HG03025 (cell line): ENCODE measurements at regions not wholly inside any gene's neighbourhood (a gene's known extent, or its start where the extent isn't known, plus 50 kb on each side); places are given as distances from the start of the nearest gene placed in this dataset.
A peak's percentile ranks its signal among the peaks of the same experiment; 100 is the strongest.
"Not testable (repeated sequence)": the region's sequence is repeated elsewhere in the genome, so short reads cannot be mapped to it uniquely, and the experiment has no call there.

Source experiments
- ATAC-seq: cut with Tn5 transposase; IDR thresholded peaks from one replicate; pipeline ENCODE4 v1.9.1; 2021; ENCODE audit warnings: mild to moderate bottlenecking, moderate library complexity; ENCODE audit not compliant: unreplicated experiment, low FRiP score

DNA sequence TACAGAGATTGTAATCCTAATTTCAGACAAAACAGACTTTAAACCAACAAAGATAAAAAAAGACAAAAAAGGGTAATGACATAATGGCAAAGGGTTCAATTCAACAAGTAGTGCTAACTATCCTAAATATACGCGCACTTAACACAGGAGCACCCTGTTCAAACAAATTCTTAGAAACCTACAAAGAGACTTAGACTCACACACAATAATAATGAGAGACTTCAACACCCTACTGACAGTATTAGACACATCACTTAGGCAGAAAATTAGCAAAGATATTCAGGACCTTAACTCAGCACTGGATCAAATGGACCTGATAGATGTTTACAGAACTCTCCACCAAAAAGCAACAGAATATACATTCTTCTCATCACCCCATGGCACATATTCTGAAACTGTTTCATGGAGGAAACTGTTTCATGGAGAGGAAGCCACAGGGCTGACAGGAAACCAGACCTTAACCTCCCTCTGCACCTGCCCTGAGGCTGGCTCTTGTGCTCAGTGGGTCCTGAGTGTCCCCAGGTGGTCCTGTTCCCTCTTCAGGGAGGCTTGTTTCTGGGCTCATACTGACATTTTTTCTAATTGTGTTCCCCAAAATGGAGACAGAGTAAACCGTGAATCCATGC lies 54.7 kb downstream of the OR4M2 start:
- ATAC-seq, result not testable (repeated sequence)

DNA sequence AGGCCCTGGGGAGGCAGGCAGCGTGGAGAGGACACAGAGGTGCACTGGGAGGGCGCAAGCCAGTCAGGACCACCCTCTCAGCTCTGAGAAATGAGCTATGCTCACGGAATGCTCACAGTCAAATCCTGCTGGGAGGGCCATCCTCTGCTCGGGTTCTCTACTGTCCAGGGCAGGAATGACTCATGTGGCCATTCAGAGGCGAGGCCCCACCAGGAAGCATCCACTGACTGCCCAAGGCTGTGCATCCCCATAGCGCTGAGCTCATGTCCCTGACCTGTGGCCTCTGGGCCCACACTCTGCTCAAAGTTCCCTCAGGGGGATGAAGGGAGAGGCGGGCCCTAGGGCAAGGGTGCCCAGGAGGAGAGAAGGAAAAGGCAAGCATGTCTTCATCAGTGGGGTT lies 57.2 kb downstream of the OR4M2 start:
- ATAC-seq, result not testable (repeated sequence)

DNA sequence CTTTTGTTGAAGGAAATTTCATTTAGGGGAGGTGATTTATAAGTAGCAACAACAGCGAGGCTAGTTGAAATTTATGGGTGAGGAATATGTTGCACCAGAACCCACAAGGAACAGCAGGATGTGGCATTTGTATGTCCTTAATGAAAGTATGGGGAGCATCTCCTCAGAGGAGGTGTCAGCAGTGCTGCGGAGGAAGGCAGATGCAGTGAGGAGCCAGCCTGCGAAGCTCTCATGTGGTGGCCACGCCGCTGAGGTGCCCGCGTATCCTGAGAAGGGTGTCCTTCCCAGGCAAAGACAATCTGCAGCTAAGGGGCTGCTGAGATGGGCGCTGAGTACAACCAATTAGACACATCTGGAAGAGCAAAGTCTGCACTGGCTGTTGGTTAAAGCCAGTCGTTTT lies 60.8 kb downstream of the OR4M2 start:
- not testable (repeated sequence) for ATAC-seq

DNA sequence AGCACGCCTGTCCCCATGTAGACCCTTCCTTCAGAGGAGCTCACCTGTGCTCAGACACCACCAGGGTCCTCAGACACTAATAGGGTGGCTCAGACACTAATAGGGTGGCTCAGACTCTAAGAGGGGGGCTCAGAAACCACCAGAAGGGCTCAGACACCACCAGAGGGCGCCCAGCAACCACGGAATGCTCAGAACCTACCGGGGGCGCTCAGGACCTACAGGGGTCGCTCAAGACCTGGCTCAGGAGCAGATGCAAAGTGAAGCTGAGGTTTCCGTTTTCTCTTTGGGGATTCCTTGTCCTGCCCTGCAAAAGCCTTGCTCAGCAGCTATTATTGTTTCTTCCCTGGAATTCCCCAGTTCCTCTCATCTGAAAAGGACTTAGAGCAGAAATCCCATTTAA lies 67.8 kb downstream of the OR4M2 start:
- ATAC-seq, result not testable (repeated sequence)

DNA sequence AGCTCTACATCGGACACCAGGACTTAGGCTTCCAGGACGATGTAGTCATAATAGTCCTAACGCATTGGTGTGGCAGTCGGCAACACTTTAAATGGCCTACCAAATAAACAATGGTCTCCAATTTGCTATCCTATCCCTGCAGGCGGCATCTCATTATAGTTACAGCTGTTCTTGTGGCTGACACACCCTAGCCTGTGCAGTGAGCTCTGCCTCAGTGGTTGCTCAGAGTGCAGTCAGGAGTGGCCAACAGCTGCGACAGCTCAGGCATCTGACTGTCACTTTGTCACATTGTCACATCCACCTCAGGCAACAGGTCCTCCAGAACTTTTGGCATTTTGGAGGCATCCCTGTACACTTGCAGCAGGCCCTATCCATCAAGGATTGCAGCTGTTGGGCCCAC lies 77.9 kb downstream of the OR4M2 start:
- ATAC-seq, result not testable (repeated sequence)

DNA sequence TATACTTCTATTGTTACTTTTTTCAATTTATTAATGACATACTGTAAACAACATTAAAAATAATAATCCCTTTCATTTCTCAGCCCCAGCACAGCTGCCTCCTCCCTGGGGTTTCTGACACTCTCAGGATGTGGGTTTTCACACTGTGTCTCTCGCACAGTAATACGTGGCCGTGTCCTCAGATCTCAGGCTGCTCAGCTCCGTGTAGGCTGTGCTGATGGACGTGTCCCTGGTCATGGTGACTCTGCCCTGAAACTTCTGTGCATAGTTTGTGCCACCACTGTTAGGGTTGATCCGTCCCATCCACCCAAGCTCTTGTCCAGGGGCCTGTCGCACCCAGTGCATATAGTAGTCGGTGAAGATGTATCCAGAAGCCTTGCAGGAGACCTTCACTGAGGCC lies 80.0 kb downstream of the OR4M2 start:
- not testable (repeated sequence) for ATAC-seq

DNA sequence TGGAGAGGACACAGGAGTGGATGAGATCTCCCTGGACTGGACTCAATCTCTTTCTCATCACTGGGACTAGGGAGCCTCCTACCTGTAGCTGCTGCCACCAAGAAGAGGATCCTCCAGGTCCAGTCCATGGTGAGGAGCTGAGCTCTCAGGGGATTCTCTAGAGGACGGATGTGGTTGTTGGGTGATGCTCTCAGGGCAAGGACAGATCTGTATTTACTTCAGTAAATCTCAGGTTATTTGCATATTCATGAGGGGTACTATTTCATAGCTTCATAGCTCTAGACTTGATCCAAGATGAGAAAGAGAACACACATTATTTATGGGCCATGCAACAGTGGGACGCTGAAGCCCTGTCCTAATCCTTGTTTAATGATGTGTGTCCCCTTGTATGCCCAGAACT lies 80.4 kb downstream of the OR4M2 start:
- peak; percentile 81 for ATAC-seq

DNA sequence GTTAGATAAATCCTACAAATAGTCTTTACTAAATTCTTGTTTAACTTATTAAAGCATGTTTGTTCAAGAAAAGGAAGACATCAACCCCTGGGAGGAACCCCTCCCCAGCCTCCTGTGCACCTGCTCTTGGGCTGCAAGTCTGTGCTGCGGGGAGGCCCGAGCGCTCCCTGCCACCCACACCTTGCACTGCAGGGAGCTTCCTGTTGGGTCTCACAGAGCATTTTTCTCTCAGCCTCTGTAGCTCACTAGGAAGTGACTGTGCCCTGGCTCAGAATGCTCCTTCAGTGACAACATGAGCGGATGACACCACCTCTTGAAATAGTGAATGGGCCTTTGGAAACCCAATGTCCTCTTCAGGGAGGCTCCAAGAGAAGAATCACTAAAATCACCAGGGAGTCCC lies 81.1 kb downstream of the OR4M2 start:
- peak; percentile 74 for ATAC-seq

DNA sequence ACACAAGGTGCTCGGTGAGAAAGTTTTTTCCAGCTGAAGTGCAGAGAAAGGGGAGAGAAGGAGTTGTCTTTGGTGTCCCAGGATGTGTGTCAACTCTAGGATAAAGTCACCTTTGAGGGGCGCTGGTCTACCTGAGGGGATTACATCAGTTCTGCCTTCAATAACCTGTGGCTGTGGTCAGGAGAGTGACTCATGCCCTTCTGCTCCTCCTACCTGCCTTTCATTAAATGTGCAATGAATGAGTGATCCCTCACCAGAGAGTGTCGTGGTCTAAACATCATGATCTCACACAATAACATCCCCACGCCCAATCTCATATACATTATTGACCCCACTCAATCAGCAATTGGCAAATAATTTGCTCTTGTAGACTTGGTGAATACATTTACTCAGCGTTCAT lies 83.4 kb downstream of the OR4M2 start:
- not testable (repeated sequence) for ATAC-seq

DNA sequence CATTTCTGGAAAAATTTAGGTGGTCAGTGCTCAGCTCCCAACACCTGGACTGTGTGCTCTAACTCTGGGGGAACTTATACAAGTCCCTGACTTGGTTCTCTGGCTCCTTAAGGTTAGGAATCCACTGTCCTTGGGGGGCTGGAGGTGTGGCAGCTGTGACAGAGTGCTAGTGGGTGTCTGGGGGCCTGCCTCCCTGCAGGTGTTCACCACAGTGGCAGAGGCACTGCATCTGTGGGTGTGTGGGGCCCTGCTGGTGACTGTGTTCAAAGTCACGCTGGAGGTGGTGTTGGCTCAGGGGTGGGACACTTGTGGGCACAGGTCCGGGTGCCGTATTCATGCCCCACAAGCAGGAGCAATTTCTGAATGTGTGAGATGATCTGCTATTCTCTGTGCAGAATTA lies 87.2 kb downstream of the OR4M2 start:
- ATAC-seq, result not testable (repeated sequence)

DNA sequence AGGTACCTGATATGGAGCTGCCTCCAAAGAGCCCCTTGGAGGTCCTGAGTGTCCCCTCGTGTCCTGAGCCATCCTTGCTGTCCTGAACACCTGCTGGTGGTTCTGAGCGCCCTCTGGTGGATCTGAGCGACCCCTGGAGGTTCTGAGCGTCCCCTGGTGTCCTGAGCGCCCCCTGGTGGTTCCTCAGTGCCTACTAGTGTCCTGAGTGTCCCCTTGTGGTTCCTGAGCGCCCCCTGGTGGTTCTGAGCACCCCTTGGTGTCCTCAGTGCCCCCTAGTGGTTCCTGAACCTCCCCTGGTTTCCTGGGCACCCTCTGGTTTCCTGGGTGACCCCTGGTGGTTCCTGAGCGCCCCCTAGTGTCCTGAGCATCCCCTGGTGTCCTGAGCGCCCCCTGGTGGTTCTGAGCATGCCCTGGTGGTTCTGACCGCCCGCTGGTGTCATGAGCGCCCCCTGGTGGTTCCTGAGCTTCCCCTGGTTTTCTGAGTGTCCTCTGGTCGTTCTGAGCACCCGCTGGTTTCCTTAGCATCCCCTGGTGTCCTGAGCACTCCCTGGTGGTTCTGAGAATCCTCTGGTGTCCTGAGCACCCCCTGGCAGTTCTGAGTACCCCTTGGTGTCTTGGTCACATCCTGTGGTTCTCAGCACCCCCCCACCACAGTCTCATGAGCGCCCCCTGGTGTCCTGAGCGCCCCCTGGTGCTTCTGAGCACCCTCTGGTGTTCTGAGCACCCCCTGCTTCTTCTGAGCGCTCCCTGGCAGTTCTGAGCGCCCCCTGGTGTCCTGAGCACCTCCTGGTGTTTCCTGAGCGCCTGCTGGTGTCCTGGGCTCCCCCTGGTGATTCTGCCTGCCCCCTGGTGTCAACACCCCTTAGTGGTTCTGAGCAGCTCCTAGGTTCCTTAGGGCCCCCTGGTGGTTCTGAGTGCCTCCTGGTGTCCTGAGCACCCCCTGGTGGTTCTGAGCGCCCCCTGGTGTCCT lies 93.0 kb downstream of the OR4M2 start:
- peak; percentile 71 for ATAC-seq

DNA sequence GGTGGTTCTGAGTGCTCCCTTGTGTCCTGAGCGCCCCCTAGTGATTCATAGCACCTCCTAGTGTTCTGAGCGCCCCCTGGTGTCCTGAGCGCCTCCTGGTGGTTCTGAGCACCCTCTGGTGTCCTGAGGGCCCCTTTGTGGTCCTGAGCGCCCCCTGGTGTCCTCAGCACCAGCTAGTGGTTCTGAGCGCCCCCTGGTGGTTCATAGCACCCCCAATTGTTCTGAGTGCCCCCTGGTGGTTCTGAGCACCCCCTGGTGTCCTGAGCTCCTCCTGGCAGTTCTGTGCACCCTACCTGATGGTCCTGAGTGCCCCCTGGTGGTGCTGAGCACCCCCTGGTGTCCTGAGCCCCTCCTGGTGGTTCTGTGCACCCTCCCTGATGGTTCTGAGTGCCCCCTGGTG lies 93.8 kb downstream of the OR4M2 start:
- peak; percentile 49 for ATAC-seq

DNA sequence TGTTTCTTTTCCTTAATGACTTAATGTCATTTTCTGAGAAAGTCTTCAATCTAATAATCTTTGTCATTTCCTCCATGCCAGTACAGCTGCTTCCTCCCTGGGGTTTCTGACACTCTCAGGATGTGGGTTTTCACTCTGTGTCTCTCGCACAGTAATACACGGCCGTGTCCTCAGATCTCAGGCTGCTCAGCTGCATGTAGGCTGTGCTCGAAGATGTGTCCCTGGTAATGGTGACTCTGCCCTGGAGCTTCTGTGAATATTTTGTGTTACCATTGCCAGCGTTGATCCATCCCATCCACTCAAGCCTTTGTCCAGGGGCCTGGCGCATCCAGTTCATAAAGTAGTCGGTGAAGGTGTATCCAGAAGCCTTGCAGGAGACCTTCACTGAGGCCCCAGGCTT lies 97.6 kb downstream of the OR4M2 start:
- ATAC-seq, result not testable (repeated sequence)

DNA sequence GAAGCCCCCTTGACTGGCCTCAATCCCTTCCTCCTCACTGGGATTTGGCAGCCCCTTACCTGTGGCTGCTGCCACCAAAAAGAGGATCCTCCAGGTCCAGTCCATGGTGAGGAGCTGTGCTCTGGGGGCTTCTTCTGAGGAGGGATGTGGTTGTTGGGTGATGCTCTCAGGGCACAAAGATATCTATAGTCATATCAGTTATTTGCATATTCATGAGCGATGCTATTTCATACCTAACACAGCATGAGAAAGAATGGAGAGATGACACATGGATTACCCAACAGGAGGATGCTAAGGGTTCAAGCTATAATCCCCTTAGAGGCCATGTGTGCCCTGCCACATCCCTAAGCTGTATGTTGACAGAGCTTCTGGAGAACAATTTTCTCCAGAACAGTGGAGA lies 98.1 kb downstream of the OR4M2 start:
- ATAC-seq, result not testable (repeated sequence)

DNA sequence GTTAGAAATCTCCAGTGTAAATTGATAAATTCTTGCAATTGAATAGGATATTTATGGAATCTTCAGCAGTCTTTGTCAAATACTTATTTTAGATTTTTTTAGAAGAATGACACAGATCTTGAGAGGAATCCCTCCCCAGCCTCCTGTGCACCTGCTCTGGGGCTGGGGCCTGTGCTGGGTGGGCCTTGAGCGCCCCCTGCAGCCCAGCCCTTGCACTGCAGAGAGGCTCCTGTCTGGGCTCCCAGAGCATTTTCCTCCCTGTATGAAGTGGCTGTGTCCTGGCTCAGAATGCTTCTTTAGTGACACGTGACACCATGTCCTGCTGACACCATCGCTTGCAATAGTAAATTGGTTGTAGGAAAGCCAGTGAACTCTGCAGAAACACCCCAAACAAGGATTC lies 98.7 kb downstream of the OR4M2 start:
- not testable (repeated sequence) for ATAC-seq

DNA sequence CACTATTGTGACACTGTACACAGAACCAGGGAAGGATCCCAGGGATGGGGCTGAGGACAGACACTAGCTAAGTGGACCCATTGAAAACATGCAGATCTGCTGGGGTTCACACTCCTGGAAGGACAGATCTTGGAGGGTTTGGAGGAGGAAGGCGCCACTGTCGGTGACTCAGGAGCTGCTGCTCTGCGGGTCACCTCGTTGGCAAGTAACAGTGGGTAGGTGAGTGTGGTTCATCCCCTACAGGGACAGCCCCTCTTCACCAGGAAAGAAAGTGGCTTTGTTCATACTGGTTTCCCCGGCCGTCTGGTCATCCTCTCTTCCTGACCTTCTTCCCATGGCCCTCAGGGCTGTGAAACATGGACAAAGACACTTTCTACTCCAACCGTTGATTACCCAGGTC lies 100.3 kb downstream of the OR4M2 start:
- ATAC-seq, result not testable (repeated sequence)

DNA sequence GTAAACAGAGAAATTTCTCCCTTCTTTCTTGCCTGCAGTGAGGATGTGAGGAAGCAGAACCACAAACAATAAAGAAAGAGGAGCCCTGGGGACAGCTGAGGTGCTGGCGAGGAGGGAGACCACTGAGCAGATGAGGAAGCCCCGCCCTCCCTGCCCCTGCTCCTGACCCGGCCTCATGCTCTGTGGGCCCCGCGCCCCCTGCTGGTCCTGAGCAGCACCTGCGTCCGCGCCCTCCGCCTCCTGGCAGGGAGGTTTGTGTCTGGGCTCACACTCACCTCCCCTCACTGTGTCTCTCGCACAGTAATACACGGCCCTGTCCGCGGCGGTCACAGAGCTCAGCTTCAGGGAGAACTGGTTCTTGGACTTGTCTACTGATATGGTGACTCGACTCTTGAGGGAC lies 104.4 kb downstream of the OR4M2 start:
- not testable (repeated sequence) for ATAC-seq

DNA sequence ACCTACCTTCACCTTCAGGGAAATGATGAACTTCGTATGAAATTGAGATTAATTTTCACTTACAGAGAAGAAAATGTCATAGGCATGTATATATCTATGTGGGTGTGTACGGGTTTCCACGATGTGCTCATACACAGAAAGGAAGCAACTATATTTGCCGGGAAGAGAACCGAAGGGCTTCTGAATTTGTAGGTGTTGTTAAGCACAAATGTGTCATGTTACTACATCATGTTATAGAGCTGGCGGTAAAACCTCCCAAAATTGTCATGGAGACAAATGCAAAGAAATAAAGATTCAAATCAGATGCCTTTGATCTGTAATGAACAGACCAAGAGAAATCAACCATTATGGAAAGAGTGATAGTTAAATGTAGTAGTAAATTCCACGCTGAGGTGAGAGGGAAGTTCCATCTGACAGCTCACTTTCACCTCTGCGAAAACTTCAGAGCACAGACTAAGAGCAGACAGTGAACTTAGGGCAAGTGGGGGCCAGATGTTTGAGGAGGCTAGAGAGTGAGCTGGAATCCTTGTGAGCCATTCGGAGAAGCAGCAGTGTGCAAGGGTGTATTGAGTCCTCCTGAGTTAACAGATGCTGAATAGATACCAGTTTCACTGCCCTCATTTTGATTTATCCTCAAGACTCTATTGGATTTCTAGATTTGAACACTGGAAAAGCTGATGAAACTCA lies 106.7 kb downstream of the OR4M2 start:
- ATAC-seq, result not testable (repeated sequence)

DNA sequence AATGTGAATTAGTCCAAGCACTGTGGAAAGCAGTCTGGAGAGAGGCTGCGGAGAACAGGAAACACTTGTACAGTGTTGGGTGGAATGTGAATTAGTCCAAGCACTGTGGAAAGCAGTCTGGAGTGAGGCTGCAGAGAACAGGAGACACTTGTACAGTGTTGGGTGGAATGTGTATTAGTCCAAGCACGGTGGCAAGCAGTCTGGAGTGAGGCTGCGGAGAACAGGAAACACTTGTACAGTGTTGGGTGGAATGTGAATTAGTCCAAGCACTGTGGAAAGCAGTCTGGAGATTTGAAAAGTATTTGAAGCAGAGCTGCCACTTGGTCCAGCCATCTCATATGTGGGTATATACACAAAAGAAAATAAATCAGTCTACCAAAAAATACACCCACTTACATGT lies 111.5 kb downstream of the OR4M2 start:
- not testable (repeated sequence) for ATAC-seq

DNA sequence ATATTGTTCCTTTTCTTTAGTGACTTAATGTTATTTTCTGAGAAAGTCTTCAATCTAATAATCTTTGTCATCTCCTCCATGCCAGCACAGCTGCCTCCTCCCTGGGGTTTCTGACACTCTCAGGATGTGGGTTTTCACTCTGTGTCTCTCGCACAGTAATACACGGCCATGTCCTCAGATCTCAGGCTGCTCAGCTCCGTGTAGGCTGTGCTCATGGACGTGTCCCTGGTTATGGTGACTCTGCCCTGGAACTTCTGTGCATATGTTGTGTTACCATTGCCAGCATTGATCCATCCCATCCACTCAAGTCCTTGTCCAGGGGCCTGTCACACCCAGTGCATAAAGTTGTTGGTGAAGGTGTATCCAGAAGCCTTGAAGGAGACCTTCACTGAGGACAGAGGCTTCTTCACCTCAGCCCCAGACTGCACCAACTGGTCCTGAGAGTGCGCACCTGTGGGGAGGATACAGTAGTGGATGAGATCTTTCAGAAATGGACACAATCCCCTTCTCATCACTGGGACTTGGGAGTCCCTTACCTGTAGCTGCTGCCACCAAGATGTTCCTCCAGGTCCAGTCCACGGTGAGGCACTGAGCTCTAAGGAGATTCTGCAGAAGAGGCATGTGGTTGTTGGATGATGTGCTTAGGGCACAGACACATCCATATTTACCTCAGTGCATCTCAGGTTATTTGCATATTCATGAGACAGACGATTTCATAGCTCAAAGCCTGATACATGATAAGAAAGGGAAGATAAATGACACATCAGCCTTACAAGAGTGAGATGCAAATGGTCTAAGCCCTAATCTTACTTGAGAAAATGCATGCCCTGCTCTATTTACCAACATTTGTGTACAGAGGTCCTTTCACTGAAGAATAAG lies 114.7 kb downstream of the OR4M2 start:
- not testable (repeated sequence) for ATAC-seq
